PC-3 (cell line): ENCODE measurements at regions not wholly inside any gene's neighbourhood (a gene's known extent, or its start where the extent isn't known, plus 50 kb on each side); places are given as distances from the start of the nearest gene placed in this dataset.
A peak's percentile ranks its signal among the peaks of the same experiment; 100 is the strongest.

ENCODE experiments used
- ATAC-seq: fragments of 200-7000 bp; cut with Tn5 transposase; 2 replicates; pipeline ENCODE4 v1.9.1; 2020; ENCODE audit warnings: mild to moderate bottlenecking, moderate library complexity
- BruUV-seq: library from RNA; stranded (reverse); fragments of 400-500 nt; replicated peaks from 2 replicates; lab custom pipeline; 2021; lab: Mats Ljungman, UMichigan
- CTCF ChIA-PET: fragments of 300-600 bp; sonication (Branson Sonifier 250); formaldehyde crosslinking; loops from one replicate; lab custom pipeline; 2022; ENCODE audit warnings: antibody characterized with exemption; lab: Charles Lee
- POLR2A ChIA-PET: fragments of 300-600 bp; sonication (Branson Sonifier 250); formaldehyde crosslinking; loops from one replicate; lab custom pipeline; 2022; ENCODE audit warnings: antibody characterized with exemption; ENCODE audit not compliant: unreplicated experiment; lab: Charles Lee
- DNase-seq: peaks from one replicate; pipeline ENCODE4 v3.0.0-alpha.2; 2015
- H2AFZ ChIP-seq: fragments of 300-600 bp; sonication (generic); 2 replicates; pipeline ENCODE4 v1.6.0; 2016; ENCODE audit warnings: antibody characterized with exemption, low read length
- H3F3A ChIP-seq: fragments of 300-600 bp; sonication (generic); one replicate; pipeline ENCODE4 v1.6.0; 2017; ENCODE audit warnings: antibody characterized with exemption, low read length, control low read depth, mild to moderate bottlenecking; ENCODE audit not compliant: unreplicated experiment
- H3K27ac ChIP-seq: fragments of 300-600 bp; sonication (generic); 2 replicates; pipeline ENCODE4 v1.5.1; 2016; ENCODE audit warnings: mild to moderate bottlenecking, low read length
- H3K27me3 ChIP-seq: fragments of 300-600 bp; sonication (generic); 2 replicates; pipeline ENCODE4 v1.6.1; 2016; ENCODE audit warnings: low read length, mixed read lengths
- H3K36me3 ChIP-seq: fragments of 300-600 bp; sonication (generic); 2 replicates; pipeline ENCODE4 v1.6.1; 2016; ENCODE audit warnings: low read depth, mixed run types, low read length, mixed read lengths
- H3K4me1 ChIP-seq: fragments of 300-600 bp; sonication (generic); 2 replicates; pipeline ENCODE4 v1.5.1; 2016; ENCODE audit warnings: low read length; ENCODE audit not compliant: insufficient read depth
- H3K4me2 ChIP-seq: fragments of 300-600 bp; sonication (generic); 2 replicates; pipeline ENCODE4 v1.6.0; 2016; ENCODE audit warnings: low read length
- H3K4me3 ChIP-seq: fragments of 300-600 bp; sonication (generic); 2 replicates; pipeline ENCODE4 v1.5.1; 2016; ENCODE audit warnings: mild to moderate bottlenecking, low read length, mixed read lengths
- H3K79me2 ChIP-seq: fragments of 300-600 bp; sonication (generic); 2 replicates; pipeline ENCODE4 v1.6.1; 2017; ENCODE audit warnings: low read length, mixed read lengths
- H3K9ac ChIP-seq: fragments of 300-600 bp; sonication (generic); 2 replicates; pipeline ENCODE4 v1.6.0; 2016; ENCODE audit warnings: mild to moderate bottlenecking, low read length
- H3K9me2 ChIP-seq: fragments of 300-600 bp; sonication (generic); replicated peaks from 2 replicates; pipeline ENCODE4 v1.6.1; 2016; ENCODE audit warnings: mixed run types, low read length, mixed read lengths
- H3K9me3 ChIP-seq: fragments of 300-600 bp; sonication (generic); 2 replicates; pipeline ENCODE4 v1.6.1; 2016; ENCODE audit warnings: low read length, mixed read lengths
- H4K20me1 ChIP-seq: fragments of 300-600 bp; sonication (generic); 2 replicates; pipeline ENCODE4 v1.6.1; 2016; ENCODE audit warnings: low read length, mixed read lengths
- EZH2 ChIP-seq: fragments of 300-600 bp; sonication (generic); IDR thresholded peaks from one replicate; pipeline ENCODE4 v1.6.1; 2017; ENCODE audit warnings: antibody characterized with exemption, mild to moderate bottlenecking, low read length; ENCODE audit not compliant: unreplicated experiment
- EZH2phosphoT487 ChIP-seq: fragments of 300-600 bp; sonication (generic); IDR thresholded peaks from 2 replicates; pipeline ENCODE4 v1.6.1; 2018; ENCODE audit warnings: mild to moderate bottlenecking, antibody characterized with exemption, low read length, borderline replicate concordance
- intact Hi-C: fragments of 100-400 bp; cut with micrococcal nuclease; formaldehyde crosslinking; loops from 2 replicates; pipeline ENCODE4 v1.9.0; 2023
- TF ChIP-seq, protein P1 (sequence below): fragments of 300-600 bp; sonication (generic); conservative IDR thresholded peaks from 2 replicates; pipeline ENCODE4 v1.5.1; 2017; ENCODE audit warnings: antibody characterized with exemption, low read depth, mild to moderate bottlenecking, low read length

DNA sequence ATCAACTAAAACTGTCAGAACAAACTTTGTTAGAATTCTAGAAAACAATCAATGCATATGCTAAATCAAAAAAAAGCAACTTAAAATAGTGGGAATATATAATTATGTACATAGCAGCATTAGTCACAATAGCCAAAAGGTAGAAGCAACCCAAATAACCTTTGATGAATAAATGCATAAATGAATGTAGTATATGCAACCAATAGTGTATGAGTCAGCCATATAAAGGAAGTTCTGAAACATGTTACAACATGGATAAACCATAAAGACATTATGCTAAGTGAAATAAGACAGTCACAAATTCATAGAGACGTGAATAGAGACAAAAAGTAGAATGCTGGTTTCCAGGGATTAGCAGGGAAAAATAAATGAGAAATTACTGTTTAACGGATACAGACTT is 762.8 kb upstream of the INTU start:
- CTCF ChIA-PET = no interaction called here
- intact Hi-C loops = loop anchor here (1.0 kb wide), 1 partner anchor 20 kb away; no protein-coding TSS in a partner anchor
- ATAC-seq (peak; percentile 59), DNase-seq (peak; percentile 20)
- Histone ChIP-seq H3K4me3 (no peak overlapping the region), H3F3A (no peaks in the 10 kb centered on the region), H4K20me1 (no peaks in the 10 kb centered on the region), H3K79me2 (no peaks in the 10 kb centered on the region), H3K9me2 (no peaks in the 10 kb centered on the region), H3K4me1 (no peaks in the 10 kb centered on the region), H3K27me3 (no peaks in the 10 kb centered on the region), H2AFZ (no peak overlapping the region), H3K4me2 (no peak overlapping the region), H3K36me3 (no peaks in the 10 kb centered on the region), H3K9me3 (no peaks in the 10 kb centered on the region), H3K27ac (no peak overlapping the region), H3K9ac (no peak overlapping the region)
- TF ChIP-seq EZH2phosphoT487 (no peak), EZH2 (no peak)
- TF ChIP-seq, protein P1, sequence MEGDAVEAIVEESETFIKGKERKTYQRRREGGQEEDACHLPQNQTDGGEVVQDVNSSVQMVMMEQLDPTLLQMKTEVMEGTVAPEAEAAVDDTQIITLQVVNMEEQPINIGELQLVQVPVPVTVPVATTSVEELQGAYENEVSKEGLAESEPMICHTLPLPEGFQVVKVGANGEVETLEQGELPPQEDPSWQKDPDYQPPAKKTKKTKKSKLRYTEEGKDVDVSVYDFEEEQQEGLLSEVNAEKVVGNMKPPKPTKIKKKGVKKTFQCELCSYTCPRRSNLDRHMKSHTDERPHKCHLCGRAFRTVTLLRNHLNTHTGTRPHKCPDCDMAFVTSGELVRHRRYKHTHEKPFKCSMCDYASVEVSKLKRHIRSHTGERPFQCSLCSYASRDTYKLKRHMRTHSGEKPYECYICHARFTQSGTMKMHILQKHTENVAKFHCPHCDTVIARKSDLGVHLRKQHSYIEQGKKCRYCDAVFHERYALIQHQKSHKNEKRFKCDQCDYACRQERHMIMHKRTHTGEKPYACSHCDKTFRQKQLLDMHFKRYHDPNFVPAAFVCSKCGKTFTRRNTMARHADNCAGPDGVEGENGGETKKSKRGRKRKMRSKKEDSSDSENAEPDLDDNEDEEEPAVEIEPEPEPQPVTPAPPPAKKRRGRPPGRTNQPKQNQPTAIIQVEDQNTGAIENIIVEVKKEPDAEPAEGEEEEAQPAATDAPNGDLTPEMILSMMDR = no peak
- no TSS peak for BruUV-seq
- POLR2A ChIA-PET = no interaction called here

DNA sequence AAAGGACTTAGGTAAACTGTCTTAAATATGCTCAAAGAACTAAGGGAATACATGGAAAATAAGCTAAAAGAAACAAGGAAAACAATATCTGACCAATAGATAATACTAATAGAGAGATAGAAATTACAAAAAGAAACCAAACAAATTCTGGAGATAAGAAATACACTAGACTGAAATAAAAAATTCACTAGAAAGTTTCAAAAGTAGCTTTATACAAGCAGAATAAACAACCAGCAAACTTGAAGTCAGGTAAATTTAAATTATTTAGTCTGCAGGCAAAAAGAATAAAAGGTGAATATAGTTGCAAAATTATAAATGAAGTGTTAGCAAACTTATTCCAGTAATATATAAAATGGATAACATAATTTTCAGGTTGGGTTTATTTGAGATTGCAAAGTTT is 760.9 kb upstream of the INTU start:
- no TSS peak for BruUV-seq
- Histone ChIP-seq H3F3A (no peaks in the 10 kb centered on the region), H3K27me3 (no peaks in the 10 kb centered on the region), H4K20me1 (no peaks in the 10 kb centered on the region), H3K79me2 (no peaks in the 10 kb centered on the region), H3K4me2 (no peak overlapping the region), H3K4me1 (no peaks in the 10 kb centered on the region), H2AFZ (no peak overlapping the region), H3K4me3 (no peak overlapping the region), H3K9ac (no peak overlapping the region), H3K36me3 (no peaks in the 10 kb centered on the region), H3K9me3 (no peaks in the 10 kb centered on the region), H3K9me2 (no peaks in the 10 kb centered on the region), H3K27ac (no peak overlapping the region)
- ChIA-PET CTCF (no interaction called here), POLR2A (no interaction called here)
- TF ChIP-seq, protein P1 = no peak
- no peak for TF ChIP-seq EZH2phosphoT487
- TF ChIP-seq EZH2 = no peak
- DNase-seq = no peak
- no peak for ATAC-seq
- intact Hi-C loops = no loop called here

DNA sequence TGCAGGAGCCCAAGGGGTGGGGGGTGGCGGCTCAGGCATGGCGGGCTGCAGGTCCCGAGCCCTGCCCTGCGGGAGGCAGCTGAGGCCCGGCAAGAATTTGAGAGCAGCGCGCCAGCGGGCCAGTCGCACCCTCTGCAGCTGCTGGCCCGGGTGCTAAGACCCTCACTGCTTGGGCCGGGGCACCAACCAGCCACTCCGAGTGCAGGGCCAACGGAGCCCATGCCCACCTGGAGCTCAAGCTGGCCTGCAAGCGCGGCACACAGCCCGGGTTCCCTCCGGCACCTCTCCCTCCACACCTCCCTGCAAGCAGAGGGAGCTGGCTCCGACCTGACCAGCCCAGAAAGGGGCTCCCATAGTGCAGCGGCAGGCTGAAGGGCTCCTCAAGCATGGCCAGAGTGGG is 758.2 kb upstream of the INTU start:
- ChIA-PET POLR2A (no interaction called here), CTCF (no interaction called here)
- no peaks in the 10 kb centered on the region for H3K9me3 ChIP-seq
- H3K36me3 ChIP-seq = no peaks in the 10 kb centered on the region
- intact Hi-C loops = no loop called here
- ATAC-seq (no peak), DNase-seq (no peak)
- no peak overlapping the region for H3K4me2 ChIP-seq
- no peaks in the 10 kb centered on the region for H4K20me1 ChIP-seq
- H3K9me2 ChIP-seq = no peaks in the 10 kb centered on the region
- no peaks in the 10 kb centered on the region for H3K4me1 ChIP-seq
- H2AFZ ChIP-seq = no peak overlapping the region
- H3K27me3 ChIP-seq = no peaks in the 10 kb centered on the region
- H3K4me3 ChIP-seq = no peak overlapping the region
- no peak for TF ChIP-seq EZH2phosphoT487
- TF ChIP-seq EZH2 = no peak
- TF ChIP-seq, protein P1 = no peak
- no peak overlapping the region for H3K9ac ChIP-seq
- no peaks in the 10 kb centered on the region for H3F3A ChIP-seq
- H3K79me2 ChIP-seq = no peaks in the 10 kb centered on the region
- no TSS peak for BruUV-seq
- no peak overlapping the region for H3K27ac ChIP-seq
